ENCODE measurements at regions not wholly inside any gene's neighbourhood (a gene's known extent, or its start where the extent isn't known, plus 50 kb on each side); places are given as distances from the start of the nearest gene placed in this dataset.

GRCh38 chr2:147628971-147629421 is 215.8 kb upstream of the ACVR2A start:
- ATAC-seq (ENCODE audit: low read depth) = no peak
- DNase-seq (ENCODE audit: low spot score) = no peak

GRCh38 chr2:147623328-147623727 is 221.5 kb upstream of the ACVR2A start:
- H3K36me3 ChIP-seq (ENCODE audit: low read depth) = no peaks in the 10 kb centered on the region
- ATAC-seq (ENCODE audit: low read depth) (peak; percentile 52), DNase-seq (ENCODE audit: low spot score) (no peak)
- no peaks in the 10 kb centered on the region for H3K4me1 ChIP-seq (ENCODE audit: insufficient read depth, poor library complexity, severe bottlenecking)
- H3K9me3 ChIP-seq (ENCODE audit: severe bottlenecking) = peaks cover 2% of the 10 kb centered on the region
- H3K4me3 ChIP-seq (ENCODE audit: severe bottlenecking) = no peak overlapping the region
- no peaks in the 10 kb centered on the region for H3K27me3 ChIP-seq (ENCODE audit: insufficient read depth, poor library complexity, severe bottlenecking)
- TF ChIP-seq CTCF (IDR thresholded peaks at IDR 0.05; ENCODE audit: poor library complexity, severe bottlenecking) = no peak
- H3K27ac ChIP-seq (ENCODE audit: poor library complexity, severe bottlenecking) = no peak overlapping the region

More at GRCh38 chr2:147628971-147629421, 215.8 kb upstream of the ACVR2A start:
- no peak overlapping the region for H3K4me3 ChIP-seq (ENCODE audit: severe bottlenecking)
- H3K9me3 ChIP-seq (ENCODE audit: severe bottlenecking) = peaks cover 2% of the 10 kb centered on the region
- H3K36me3 ChIP-seq (ENCODE audit: low read depth) = no peaks in the 10 kb centered on the region
- no peak overlapping the region for H3K27ac ChIP-seq (ENCODE audit: poor library complexity, severe bottlenecking)
- no peak for TF ChIP-seq CTCF (IDR thresholded peaks at IDR 0.05; ENCODE audit: poor library complexity, severe bottlenecking)
- no peaks in the 10 kb centered on the region for H3K27me3 ChIP-seq (ENCODE audit: insufficient read depth, poor library complexity, severe bottlenecking)
- no peaks in the 10 kb centered on the region for H3K4me1 ChIP-seq (ENCODE audit: insufficient read depth, poor library complexity, severe bottlenecking)

- ATAC-seq (ENCODE audit: low read depth) (no peak), DNase-seq (ENCODE audit: low spot score) (no peak)
- no peak overlapping the region for H3K27ac ChIP-seq (ENCODE audit: poor library complexity, severe bottlenecking)
- H3K27me3 ChIP-seq (ENCODE audit: insufficient read depth, poor library complexity, severe bottlenecking) = no peaks in the 10 kb centered on the region
- no peaks in the 10 kb centered on the region for H3K9me3 ChIP-seq (ENCODE audit: severe bottlenecking)
- no peaks in the 10 kb centered on the region for H3K36me3 ChIP-seq (ENCODE audit: low read depth)
- TF ChIP-seq CTCF (IDR thresholded peaks at IDR 0.05; ENCODE audit: poor library complexity, severe bottlenecking) = no peak
- H3K4me1 ChIP-seq (ENCODE audit: insufficient read depth, poor library complexity, severe bottlenecking) = no peaks in the 10 kb centered on the region
- no peak overlapping the region for H3K4me3 ChIP-seq (ENCODE audit: severe bottlenecking)
Measured at GRCh38 chr2:147621656-147622197, 223.1 kb upstream of the ACVR2A start.

- DNase-seq (ENCODE audit: low spot score) = no peak
- Histone ChIP-seq H3K27me3 (ENCODE audit: insufficient read depth, poor library complexity, severe bottlenecking) (no peaks in the 10 kb centered on the region), H3K27ac (ENCODE audit: poor library complexity, severe bottlenecking) (no peak overlapping the region), H3K4me1 (ENCODE audit: insufficient read depth, poor library complexity, severe bottlenecking) (no peaks in the 10 kb centered on the region), H3K9me3 (ENCODE audit: severe bottlenecking) (no peaks in the 10 kb centered on the region), H3K36me3 (ENCODE audit: low read depth) (no peaks in the 10 kb centered on the region), H3K4me3 (ENCODE audit: severe bottlenecking) (no peak overlapping the region)
- no peak for TF ChIP-seq CTCF (IDR thresholded peaks at IDR 0.05; ENCODE audit: poor library complexity, severe bottlenecking)
- ATAC-seq (ENCODE audit: low read depth) = no peak
Measured at GRCh38 chr2:147619808-147620207, 225.0 kb upstream of the ACVR2A start.

- Histone ChIP-seq H3K27me3 (ENCODE audit: insufficient read depth, poor library complexity, severe bottlenecking) (no peaks in the 10 kb centered on the region), H3K4me3 (ENCODE audit: severe bottlenecking) (no peak overlapping the region), H3K9me3 (ENCODE audit: severe bottlenecking) (no peaks in the 10 kb centered on the region), H3K4me1 (ENCODE audit: insufficient read depth, poor library complexity, severe bottlenecking) (no peaks in the 10 kb centered on the region), H3K27ac (ENCODE audit: poor library complexity, severe bottlenecking) (no peak overlapping the region), H3K36me3 (ENCODE audit: low read depth) (no peaks in the 10 kb centered on the region)
- DNase-seq (ENCODE audit: low spot score) (no peak), ATAC-seq (ENCODE audit: low read depth) (no peak)
- no peak for TF ChIP-seq CTCF (IDR thresholded peaks at IDR 0.05; ENCODE audit: poor library complexity, severe bottlenecking)
Measured at GRCh38 chr2:147615726-147616125, 229.1 kb upstream of the ACVR2A start.

Measured in RWPE2 (cell line).